Activated naive CD8-positive, alpha-beta T cell (primary cell): ENCODE measurements at regions not wholly inside any gene's neighbourhood (a gene's known extent, or its start where the extent isn't known, plus 50 kb on each side); places are given as distances from the start of the nearest gene placed in this dataset.

Experiments
- H3K27ac Mint-ChIP-seq: one replicate; pipeline ENCODE4 v1.8.0; 2021; ENCODE audit warnings: mixed read lengths
- H3K27me3 Mint-ChIP-seq: one replicate; pipeline ENCODE4 v1.8.0; 2021; ENCODE audit warnings: mixed read lengths
- H3K36me3 Mint-ChIP-seq: one replicate; pipeline ENCODE4 v1.8.0; 2021; ENCODE audit warnings: mixed read lengths
- H3K4me1 Mint-ChIP-seq: one replicate; pipeline ENCODE4 v1.8.0; 2021; ENCODE audit warnings: low read depth, mixed read lengths
- H3K4me3 Mint-ChIP-seq: one replicate; pipeline ENCODE4 v1.8.0; 2021; ENCODE audit warnings: mild to moderate bottlenecking, mixed read lengths
- H3K9me3 Mint-ChIP-seq: one replicate; pipeline ENCODE4 v1.8.0; 2021; ENCODE audit warnings: low read depth, mixed read lengths

DNA sequence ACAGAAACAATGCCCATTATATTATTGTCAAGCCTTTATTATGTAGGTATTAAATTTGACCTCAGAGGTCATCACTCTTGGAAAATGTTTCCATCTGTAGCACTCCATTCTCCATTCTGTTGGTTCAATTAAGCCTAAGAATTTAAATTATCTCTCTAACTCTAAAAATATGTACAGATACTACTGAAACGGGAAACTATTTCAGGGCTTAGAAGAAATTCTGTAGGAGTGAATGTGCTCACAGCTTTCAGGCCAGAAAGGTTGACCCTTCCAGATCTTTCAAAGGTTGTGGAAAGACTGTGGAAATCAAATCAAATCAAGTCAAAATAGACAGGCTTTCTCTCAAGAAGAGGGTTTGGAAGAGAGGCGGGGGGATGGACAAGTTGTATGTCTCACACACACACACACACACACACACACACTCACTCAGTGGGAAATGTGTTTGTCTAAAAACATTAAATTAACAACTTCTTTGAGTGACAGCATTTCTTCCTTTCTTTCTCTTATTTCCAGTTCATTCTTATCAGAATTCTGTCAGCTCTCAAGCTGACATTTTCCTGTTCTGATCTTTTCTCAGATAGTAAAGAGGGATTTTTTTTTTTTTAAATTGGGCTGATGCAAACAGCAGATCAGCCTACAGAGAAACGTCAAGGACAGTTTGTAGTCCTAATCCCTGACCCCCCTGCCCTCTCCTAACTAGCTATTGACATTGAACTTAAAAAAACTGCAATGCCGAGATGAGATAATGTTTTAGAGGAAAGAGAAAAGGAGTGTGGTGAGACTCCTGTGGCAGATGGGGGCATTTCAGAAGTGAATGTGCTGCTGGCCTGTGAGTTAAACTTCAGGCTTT is 139.0 kb upstream of the ZFHX3 start:
- Mint-ChIP-seq H3K4me3 (no peak overlapping the region), H3K4me1 (no peaks in the 10 kb centered on the region), H3K9me3 (no peaks in the 10 kb centered on the region), H3K36me3 (no peaks in the 10 kb centered on the region), H3K27me3 (no peaks in the 10 kb centered on the region), H3K27ac (no peak overlapping the region)

DNA sequence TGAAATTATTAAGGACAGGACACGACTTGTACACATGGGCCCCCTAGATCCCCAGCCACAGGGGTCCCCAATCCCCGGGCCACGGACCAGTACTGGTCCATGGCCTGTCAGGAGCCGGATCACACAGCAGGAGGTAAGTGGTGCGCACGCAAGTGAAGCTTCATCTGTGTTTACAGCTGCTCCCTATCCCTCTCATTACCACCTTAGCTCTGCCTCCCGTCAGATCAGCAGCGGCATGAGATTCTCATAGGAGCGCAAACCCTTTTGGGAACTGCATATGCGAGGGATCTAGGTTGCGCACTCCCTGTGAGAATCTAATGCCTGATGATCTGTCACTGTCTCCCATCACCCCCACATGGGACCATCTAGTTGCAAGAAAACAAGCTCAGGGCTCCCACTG is 137.8 kb upstream of the ZFHX3 start:
- H3K4me3 Mint-ChIP-seq: no peak overlapping the region
- no peaks in the 10 kb centered on the region for H3K4me1 Mint-ChIP-seq
- no peak overlapping the region for H3K27ac Mint-ChIP-seq
- no peaks in the 10 kb centered on the region for H3K36me3 Mint-ChIP-seq
- H3K27me3 Mint-ChIP-seq: no peaks in the 10 kb centered on the region
- no peaks in the 10 kb centered on the region for H3K9me3 Mint-ChIP-seq

- Mint-ChIP-seq H3K36me3 (no peaks in the 10 kb centered on the region), H3K4me3 (no peak overlapping the region), H3K27me3 (no peaks in the 10 kb centered on the region), H3K9me3 (no peaks in the 10 kb centered on the region), H3K27ac (no peak overlapping the region), H3K4me1 (no peaks in the 10 kb centered on the region)
Observed at GRCh38 chr16:73183611-73184092, 135.7 kb upstream of the ZFHX3 start.

- Mint-ChIP-seq H3K4me3 (no peak overlapping the region), H3K27me3 (no peaks in the 10 kb centered on the region), H3K4me1 (no peaks in the 10 kb centered on the region), H3K9me3 (no peaks in the 10 kb centered on the region), H3K27ac (no peak overlapping the region), H3K36me3 (no peaks in the 10 kb centered on the region)
Observed at GRCh38 chr16:73179705-73180331, 131.9 kb upstream of the ZFHX3 start.

DNA sequence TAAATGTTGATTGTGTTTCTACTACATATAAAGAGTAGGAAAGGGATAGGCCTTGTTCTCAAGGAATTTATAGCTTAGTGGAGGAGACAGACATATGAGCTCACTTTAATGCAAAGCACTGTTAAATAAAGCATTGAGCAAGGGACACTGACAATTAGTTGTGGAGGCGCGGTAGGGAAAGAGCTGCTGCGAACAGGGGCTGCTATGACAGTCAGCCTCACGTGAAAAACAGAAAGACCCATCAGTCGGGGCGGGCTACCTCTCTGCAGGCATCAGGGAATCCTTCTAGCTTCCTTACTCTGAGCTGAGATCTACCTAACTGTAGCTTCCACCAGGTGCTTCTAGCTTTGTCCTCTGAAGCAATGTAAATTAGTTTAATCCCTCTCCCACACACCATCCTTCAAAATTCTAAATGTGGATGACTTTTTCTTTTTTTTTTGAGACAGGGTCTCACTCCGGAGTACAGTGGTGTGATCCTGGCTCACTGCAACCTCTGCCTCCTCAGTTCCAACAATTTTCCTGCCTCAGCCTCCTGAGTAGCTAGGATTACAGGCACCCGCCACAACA is 129.9 kb upstream of the ZFHX3 start:
- no peak overlapping the region for H3K4me3 Mint-ChIP-seq
- H3K36me3 Mint-ChIP-seq: no peaks in the 10 kb centered on the region
- no peaks in the 10 kb centered on the region for H3K9me3 Mint-ChIP-seq
- no peaks in the 10 kb centered on the region for H3K27me3 Mint-ChIP-seq
- H3K4me1 Mint-ChIP-seq: no peaks in the 10 kb centered on the region
- no peak overlapping the region for H3K27ac Mint-ChIP-seq

DNA sequence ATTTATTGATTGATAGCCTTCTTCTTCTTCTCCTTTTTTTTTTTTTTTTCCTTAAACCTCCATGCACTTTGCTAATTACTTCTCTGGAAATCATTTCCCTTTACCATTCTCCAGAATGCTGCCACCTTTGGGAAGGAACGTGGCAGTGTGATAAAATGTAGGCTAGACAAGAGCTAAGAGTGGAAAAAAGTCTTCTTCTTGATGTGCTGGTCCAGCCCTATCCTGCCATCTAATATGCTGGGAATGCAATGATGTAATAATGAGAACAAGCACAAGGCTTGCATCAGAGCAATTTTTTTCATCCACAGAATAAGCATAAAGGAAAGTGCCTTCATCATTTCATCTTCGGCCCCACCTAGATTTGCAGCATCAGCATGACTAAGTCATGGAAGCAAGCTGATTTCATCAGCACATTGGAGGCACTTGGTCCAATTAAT is 128.7 kb upstream of the ZFHX3 start:
- H3K27ac Mint-ChIP-seq: no peak overlapping the region
- H3K9me3 Mint-ChIP-seq: no peaks in the 10 kb centered on the region
- H3K4me3 Mint-ChIP-seq: no peak overlapping the region
- no peaks in the 10 kb centered on the region for H3K4me1 Mint-ChIP-seq
- no peaks in the 10 kb centered on the region for H3K36me3 Mint-ChIP-seq
- no peaks in the 10 kb centered on the region for H3K27me3 Mint-ChIP-seq

DNA sequence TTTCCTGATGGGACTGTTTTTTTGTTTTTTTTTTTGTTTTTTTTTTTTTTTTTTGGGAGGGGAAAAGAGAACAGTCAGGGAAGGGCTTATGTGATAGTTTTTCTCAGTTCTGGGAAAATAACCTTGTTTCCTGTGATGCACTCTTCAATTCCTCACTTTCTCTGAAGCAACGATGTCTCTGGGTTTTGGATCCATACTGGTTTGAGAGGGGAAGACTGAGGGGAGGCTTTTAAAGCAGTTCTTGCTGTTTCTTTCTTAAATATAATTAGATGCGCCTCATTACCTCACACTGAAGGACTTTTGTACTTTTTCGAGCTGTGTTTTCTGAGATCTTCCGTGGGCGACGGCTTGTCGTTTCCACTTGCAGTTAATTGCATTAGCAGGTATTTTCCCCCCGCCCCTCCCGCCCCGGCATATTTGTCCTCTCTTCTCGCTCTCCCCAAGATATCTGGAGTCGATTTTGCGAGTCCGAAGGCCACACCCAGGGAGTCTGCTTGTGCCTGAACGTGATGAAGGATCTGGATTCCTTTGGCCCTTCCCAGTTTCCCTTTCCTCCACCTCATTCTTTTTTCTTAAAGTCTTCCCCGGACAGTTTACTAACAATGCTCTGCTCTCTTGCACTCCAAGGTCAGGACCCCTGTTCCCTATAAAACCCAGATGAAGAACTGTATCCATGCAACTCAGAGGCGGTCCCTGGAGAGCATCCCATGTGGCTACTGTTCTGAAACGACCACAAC is 125.2 kb upstream of the ZFHX3 start:
- no peaks in the 10 kb centered on the region for H3K4me1 Mint-ChIP-seq
- H3K4me3 Mint-ChIP-seq: no peak overlapping the region
- no peak overlapping the region for H3K27ac Mint-ChIP-seq
- H3K27me3 Mint-ChIP-seq: peaks cover 1% of the 10 kb centered on the region
- H3K9me3 Mint-ChIP-seq: no peaks in the 10 kb centered on the region
- no peaks in the 10 kb centered on the region for H3K36me3 Mint-ChIP-seq

DNA sequence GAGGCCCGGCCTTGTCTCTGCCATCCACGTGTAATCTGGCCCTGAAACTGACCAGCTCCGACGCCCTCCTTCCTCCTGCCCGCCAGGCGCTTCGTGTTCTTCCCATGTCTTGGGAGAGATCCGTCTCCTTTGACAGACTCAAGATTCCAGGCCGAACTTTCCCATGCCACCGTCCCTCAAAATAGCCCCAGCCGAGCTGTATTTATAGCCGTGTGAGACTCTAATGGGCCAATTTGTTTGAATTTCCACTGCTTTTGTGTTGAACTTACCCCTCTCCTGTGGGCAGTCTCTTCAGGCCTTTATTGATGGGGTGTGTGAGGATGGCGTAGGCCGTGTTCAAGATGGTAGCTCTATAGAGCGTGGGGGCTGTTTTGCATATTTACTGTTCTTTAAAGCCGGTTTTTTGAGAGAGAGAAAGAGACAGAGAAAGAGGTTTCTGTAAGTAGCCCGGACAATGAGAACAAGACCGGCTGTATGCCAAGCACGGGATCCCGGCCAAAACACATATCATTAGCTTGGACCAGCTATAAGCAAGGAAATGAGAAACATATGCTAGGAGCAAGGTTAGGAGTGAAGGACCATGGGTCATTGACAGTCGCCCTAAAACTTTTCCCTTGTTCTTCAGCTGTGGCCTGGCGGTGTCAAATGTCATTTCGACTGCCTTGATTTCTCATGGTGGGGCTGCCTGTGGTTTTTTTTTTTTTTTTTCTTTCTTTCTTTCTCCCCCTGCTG is 124.5 kb upstream of the ZFHX3 start:
- Mint-ChIP-seq H3K36me3 (no peaks in the 10 kb centered on the region), H3K27me3 (peaks cover 1% of the 10 kb centered on the region), H3K27ac (no peak overlapping the region), H3K4me3 (no peak overlapping the region), H3K9me3 (no peaks in the 10 kb centered on the region), H3K4me1 (peaks cover 4% of the 10 kb centered on the region)

DNA sequence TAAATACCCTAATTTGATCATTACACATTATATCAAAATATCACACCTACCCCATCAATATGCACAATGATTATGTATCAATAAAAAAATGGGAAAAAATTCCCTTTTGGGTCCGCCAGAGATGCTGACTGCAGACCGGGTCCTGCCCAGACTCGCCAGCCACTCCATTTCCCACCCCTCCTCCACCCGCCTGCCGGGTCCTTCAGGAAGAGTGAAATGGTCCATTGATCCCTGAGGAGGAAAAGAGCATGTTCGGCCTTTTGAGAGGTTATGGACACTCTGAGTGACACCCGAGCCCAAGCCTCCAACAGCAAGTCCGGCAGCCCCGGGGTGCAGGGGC is 123.9 kb upstream of the ZFHX3 start:
- H3K27me3 Mint-ChIP-seq: peaks cover 1% of the 10 kb centered on the region
- H3K36me3 Mint-ChIP-seq: no peaks in the 10 kb centered on the region
- no peak overlapping the region for H3K4me3 Mint-ChIP-seq
- H3K27ac Mint-ChIP-seq: no peak overlapping the region
- H3K9me3 Mint-ChIP-seq: no peaks in the 10 kb centered on the region
- H3K4me1 Mint-ChIP-seq: peaks cover 8% of the 10 kb centered on the region

DNA sequence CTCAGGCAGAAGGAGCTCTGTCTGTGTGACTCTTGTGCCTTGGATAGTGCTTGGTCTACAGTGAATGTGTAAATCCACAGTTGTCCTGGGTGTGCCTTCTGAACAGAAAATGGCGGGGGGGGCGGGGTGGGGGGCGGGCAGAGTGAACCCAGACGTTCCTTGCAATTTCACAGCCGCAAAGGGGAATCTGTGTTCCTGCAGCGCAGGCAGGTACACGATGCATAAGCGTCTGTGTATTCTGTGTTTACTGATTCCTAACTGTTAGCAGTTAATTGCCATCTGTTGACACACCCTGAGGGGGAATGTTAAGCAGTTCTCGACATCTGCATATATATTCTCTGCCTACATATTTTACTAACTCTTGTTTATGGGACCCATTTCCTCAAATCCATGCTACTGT is 123.5 kb upstream of the ZFHX3 start:
- H3K27ac Mint-ChIP-seq: no peak overlapping the region
- H3K9me3 Mint-ChIP-seq: no peaks in the 10 kb centered on the region
- no peak overlapping the region for H3K4me3 Mint-ChIP-seq
- H3K27me3 Mint-ChIP-seq: peaks cover 1% of the 10 kb centered on the region
- H3K36me3 Mint-ChIP-seq: no peaks in the 10 kb centered on the region
- H3K4me1 Mint-ChIP-seq: peaks cover 13% of the 10 kb centered on the region

DNA sequence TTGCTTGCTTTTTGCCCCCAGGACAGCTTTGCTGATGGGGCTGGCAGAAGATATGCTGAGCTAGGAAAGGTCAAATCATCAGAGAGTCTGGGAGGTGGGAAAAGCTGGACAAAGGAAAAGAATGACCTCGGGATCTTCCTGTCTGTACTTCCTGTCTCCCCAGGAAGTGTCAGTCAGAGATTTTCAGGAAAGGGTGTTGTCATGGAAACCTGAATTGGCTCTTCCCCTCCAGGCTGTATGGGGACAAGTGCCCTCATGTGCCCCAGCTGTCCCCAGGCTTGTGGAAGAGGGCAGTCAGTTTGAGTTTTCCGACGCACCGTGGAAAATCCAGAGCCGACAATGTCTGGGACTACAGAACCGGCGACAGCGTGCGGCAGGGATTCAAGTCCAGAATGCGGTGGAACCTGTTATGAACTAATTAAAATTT is 122.7 kb upstream of the ZFHX3 start:
- Mint-ChIP-seq H3K4me3 (no peak overlapping the region), H3K27ac (no peak overlapping the region), H3K4me1 (peaks cover 16% of the 10 kb centered on the region), H3K27me3 (peaks cover 1% of the 10 kb centered on the region), H3K9me3 (no peaks in the 10 kb centered on the region), H3K36me3 (no peaks in the 10 kb centered on the region)

DNA sequence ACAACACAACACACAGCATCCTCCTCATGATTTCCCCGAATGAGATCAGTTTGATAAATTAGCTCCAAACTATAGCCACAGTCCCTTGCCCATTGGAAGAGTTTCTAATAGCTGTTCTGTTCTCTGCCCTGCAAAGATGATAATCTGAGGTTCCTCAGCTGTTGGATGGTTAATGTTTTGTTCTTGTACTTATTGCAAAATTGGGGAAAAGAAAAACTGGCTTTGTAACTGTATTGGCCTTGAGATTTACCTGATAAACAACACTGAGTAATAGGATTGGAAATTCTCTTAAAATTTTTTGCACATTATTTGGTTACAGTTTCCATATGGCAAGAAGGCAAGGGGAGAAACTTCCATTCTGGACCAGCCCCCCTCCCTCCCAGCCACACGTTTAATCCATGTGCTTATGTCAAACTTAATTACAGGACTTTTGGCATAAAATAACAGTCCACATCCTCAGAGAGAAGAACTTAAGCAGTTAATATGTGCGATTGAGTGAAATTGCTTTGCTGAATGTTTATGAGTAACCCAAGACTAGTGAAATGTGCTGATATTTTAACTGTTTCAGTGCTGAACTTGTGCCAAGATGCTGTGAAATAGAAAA is 119.1 kb upstream of the ZFHX3 start:
- peaks cover 1% of the 10 kb centered on the region for H3K27me3 Mint-ChIP-seq

DNA sequence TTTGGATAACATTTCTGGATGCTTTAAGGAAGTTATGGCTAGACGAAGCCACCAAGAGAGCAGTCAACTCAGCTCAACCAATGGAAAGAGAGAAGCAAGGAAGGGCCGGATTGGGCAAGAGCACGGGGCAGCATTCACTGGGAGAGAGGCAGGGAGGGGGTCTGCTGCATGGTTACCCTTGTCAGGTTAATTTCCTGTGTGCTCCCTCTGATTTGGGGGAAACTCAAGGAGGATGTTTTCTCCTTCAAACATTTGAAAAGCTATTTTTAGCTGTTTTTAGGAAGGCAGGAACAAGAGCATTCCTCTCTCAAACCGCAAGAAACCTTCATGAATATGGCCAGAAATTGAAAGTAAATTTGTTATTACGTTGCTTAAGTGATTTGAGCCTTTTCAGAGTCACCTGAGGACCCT is 118.5 kb upstream of the ZFHX3 start:
- Mint-ChIP-seq H3K9me3 (no peaks in the 10 kb centered on the region), H3K27ac (no peak overlapping the region), H3K36me3 (no peaks in the 10 kb centered on the region), H3K27me3 (peaks cover 1% of the 10 kb centered on the region), H3K4me3 (peak overlapping the region; percentile 53), H3K4me1 (peaks cover 16% of the 10 kb centered on the region)

More for the DNA sequence above, 119.1 kb upstream of the ZFHX3 start:
- H3K36me3 Mint-ChIP-seq: no peaks in the 10 kb centered on the region
- H3K27ac Mint-ChIP-seq: no peak overlapping the region
- H3K4me3 Mint-ChIP-seq: no peak overlapping the region
- peaks cover 16% of the 10 kb centered on the region for H3K4me1 Mint-ChIP-seq
- H3K9me3 Mint-ChIP-seq: no peaks in the 10 kb centered on the region

GRCh38 chr16:73163238-73163815 is 115.4 kb upstream of the ZFHX3 start:
- no peaks in the 10 kb centered on the region for H3K36me3 Mint-ChIP-seq

More at GRCh38 chr16:73163238-73163815, 115.4 kb upstream of the ZFHX3 start:
- H3K27ac Mint-ChIP-seq: no peak overlapping the region
- no peaks in the 10 kb centered on the region for H3K27me3 Mint-ChIP-seq
- H3K9me3 Mint-ChIP-seq: no peaks in the 10 kb centered on the region
- no peak overlapping the region for H3K4me3 Mint-ChIP-seq
- peaks cover 16% of the 10 kb centered on the region for H3K4me1 Mint-ChIP-seq
